Nephron progenitor cell (in vitro differentiated cells): ENCODE measurements at regions not wholly inside any gene's neighbourhood (a gene's known extent, or its start where the extent isn't known, plus 50 kb on each side); places are given as distances from the start of the nearest gene placed in this dataset.

Source experiments
- DNase-seq: peaks from one replicate; pipeline ENCODE4 v3.0.0; 2021
- H3K27ac Mint-ChIP-seq: 2 replicates; pipeline ENCODE4 v1.8.0; 2021; ENCODE audit warnings: mild to moderate bottlenecking, moderate library complexity, mixed read lengths
- H3K27me3 Mint-ChIP-seq: 2 replicates; pipeline ENCODE4 v1.8.0; 2021; ENCODE audit warnings: mild to moderate bottlenecking, low read depth, mixed read lengths; ENCODE audit not compliant: poor library complexity
- H3K36me3 Mint-ChIP-seq: 2 replicates; pipeline ENCODE4 v1.8.0; 2021; ENCODE audit warnings: low read depth, mixed read lengths
- H3K4me1 Mint-ChIP-seq: 2 replicates; pipeline ENCODE4 v1.8.0; 2021; ENCODE audit warnings: mixed read lengths
- H3K4me3 Mint-ChIP-seq: 2 replicates; pipeline ENCODE4 v1.8.0; 2021; ENCODE audit warnings: mild to moderate bottlenecking, moderate library complexity, mixed read lengths
- H3K9me3 Mint-ChIP-seq: 2 replicates; pipeline ENCODE4 v1.8.0; 2021; ENCODE audit warnings: mild to moderate bottlenecking, moderate library complexity, mixed read lengths
- CTCF ChIP-seq: fragments of 200-600 bp; sonication (generic); IDR thresholded peaks from 2 replicates; pipeline ENCODE4 v1.5.0; 2021; ENCODE audit warnings: antibody characterized with exemption

DNA sequence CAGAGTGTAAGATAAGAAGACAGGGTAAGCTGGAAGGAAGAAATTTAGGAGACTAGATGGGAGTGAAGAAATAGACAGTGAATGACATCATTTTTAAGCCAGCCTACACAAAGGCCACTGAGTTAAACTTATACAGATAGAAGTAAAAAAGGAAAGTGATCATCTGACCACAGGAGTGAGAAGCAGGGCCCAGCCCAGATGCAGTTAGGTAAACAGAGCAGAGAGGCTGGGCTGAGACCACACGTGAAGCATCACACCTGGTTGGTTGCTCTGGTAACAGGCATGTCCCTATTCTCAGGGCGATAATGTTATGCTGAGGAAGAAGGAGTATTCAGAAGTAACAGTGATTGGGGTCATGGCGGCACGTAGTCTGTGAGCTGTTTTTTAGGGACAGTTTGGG lies 1079.4 kb downstream of the AACS start:
- TF ChIP-seq CTCF: no peak
- Mint-ChIP-seq H3K27ac (no peak overlapping the region), H3K9me3 (peaks cover 13% of the 10 kb centered on the region), H3K4me1 (no peaks in the 10 kb centered on the region), H3K4me3 (no peak overlapping the region), H3K27me3 (peaks cover 8% of the 10 kb centered on the region), H3K36me3 (no peaks in the 10 kb centered on the region)
- DNase-seq: no peak

GRCh38 chr12:126147321-126147720 lies 1082.1 kb downstream of the AACS start:
- no peak for DNase-seq
- TF ChIP-seq CTCF: no peak
- Mint-ChIP-seq H3K27ac (no peak overlapping the region), H3K4me1 (no peaks in the 10 kb centered on the region), H3K36me3 (no peaks in the 10 kb centered on the region), H3K27me3 (peaks cover 8% of the 10 kb centered on the region), H3K4me3 (no peak overlapping the region), H3K9me3 (peaks cover 8% of the 10 kb centered on the region)

DNA sequence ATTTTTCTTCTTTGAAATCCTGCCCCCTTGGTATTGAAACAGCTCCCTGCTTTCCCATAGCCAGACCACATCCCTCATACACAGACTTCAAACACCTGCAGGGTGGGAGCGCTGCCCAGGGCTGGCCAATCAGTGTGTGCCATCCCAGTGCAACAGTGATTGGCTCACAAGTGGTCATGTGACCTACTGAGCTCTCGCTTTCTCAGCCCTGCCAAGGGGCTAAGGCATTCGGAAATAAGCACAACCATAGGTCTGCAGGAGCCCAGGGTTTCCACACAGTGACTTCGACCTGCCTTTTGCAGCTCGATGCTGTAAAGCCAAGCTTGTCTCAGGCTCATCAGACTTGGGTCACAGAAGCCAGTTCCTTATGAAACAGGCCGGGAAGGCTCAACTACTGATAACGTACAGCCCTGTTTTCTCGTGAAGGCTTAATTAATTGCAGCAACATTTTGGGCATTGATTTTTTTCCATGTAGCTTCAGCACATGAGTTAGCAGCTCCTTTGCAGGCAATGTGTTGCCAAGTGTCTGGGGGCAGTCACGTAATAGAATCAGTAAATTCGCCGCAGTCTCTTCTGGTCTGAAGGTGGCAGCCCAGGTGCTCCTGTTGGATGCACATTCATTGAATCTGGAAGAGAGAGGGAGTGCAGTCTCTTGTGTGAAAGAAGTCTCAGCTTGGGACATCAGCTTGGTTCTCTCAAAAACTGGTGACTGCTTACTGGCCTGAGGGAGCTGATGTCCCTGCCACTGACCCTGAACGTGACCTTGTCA lies 1091.8 kb downstream of the AACS start:
- peaks cover 17% of the 10 kb centered on the region for H3K4me1 Mint-ChIP-seq
- DNase-seq: peak; percentile 13
- H3K27me3 Mint-ChIP-seq: peaks cover 16% of the 10 kb centered on the region
- TF ChIP-seq CTCF: no peak
- H3K27ac Mint-ChIP-seq: no peak overlapping the region
- peaks cover under 1% of the 10 kb centered on the region for H3K9me3 Mint-ChIP-seq
- no peak overlapping the region for H3K4me3 Mint-ChIP-seq
- H3K36me3 Mint-ChIP-seq: no peaks in the 10 kb centered on the region

DNA sequence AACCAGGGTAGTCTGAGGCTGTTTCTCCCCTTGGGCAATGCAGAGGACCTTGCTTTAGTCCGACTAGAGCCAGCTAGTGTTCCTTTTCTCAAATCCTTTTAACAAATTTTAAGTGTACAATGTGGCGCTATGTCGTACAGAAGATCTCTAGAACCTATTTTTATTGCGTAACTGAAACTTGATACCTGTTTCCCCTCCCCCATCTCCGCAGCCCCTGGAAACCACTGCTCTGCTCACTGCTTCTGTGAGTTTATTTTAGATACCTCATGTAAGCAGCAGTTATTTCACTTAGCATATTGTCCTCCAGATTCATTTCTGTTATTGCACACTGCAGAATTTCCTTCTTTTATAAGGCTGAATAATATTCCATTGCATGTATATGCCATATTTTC lies 1092.3 kb downstream of the AACS start:
- TF ChIP-seq CTCF: no peak
- no peak overlapping the region for H3K27ac Mint-ChIP-seq
- H3K36me3 Mint-ChIP-seq: no peaks in the 10 kb centered on the region
- peaks cover 17% of the 10 kb centered on the region for H3K27me3 Mint-ChIP-seq
- peaks cover 7% of the 10 kb centered on the region for H3K9me3 Mint-ChIP-seq
- H3K4me3 Mint-ChIP-seq: no peak overlapping the region
- peaks cover 17% of the 10 kb centered on the region for H3K4me1 Mint-ChIP-seq
- DNase-seq: peak; percentile 8

DNA sequence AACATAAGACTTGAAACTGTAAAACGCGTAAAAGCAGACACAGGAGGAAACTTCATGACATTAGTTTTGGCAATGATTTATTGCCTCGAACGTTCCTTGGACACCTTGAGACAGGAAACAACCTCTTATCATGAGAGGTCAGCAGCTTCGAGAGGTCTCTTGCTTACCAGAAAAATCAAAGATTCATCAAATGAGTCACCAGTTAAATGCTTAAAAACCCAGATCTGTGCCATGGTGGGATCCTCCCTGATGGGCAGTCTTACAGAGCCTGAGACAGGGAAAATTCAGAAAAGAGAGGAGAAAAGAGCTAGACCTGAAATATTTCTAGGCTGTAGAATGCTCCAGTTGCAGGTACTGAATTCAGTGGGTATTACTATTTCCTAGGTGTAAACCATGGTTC lies 1093.9 kb downstream of the AACS start:
- Mint-ChIP-seq H3K36me3 (no peaks in the 10 kb centered on the region), H3K9me3 (peaks cover 8% of the 10 kb centered on the region), H3K27ac (no peak overlapping the region), H3K4me3 (no peak overlapping the region), H3K27me3 (peaks cover 15% of the 10 kb centered on the region), H3K4me1 (peaks cover 17% of the 10 kb centered on the region)
- TF ChIP-seq CTCF: no peak
- no peak for DNase-seq

DNA sequence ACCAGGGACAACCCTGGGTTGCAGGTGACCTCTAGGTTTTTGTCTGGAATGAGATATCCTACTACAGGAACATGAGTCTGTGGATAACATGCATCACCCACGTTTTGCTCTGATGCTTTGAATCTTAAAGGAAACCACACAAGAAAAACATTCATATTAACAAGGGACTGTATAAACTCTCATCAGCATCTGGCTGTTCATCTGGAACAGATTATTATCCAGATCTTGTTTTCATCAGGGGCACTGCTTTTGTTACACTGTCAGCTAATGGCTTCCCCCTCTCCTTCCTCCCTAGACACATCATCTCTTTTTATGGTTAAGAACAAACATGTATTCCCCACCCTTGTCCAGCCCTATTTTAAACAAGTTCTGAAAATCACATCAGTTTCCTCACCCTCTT lies 1095.7 kb downstream of the AACS start:
- Mint-ChIP-seq H3K27me3 (peaks cover 5% of the 10 kb centered on the region), H3K9me3 (peaks cover 8% of the 10 kb centered on the region), H3K27ac (no peak overlapping the region), H3K36me3 (no peaks in the 10 kb centered on the region), H3K4me3 (no peak overlapping the region), H3K4me1 (peaks cover 17% of the 10 kb centered on the region)
- no peak for TF ChIP-seq CTCF
- no peak for DNase-seq
